ENCODE measurements at regions not wholly inside any gene's neighbourhood (a gene's known extent, or its start where the extent isn't known, plus 50 kb on each side); places are given as distances from the start of the nearest gene placed in this dataset.
"Not testable (repeated sequence)": the region's sequence is repeated elsewhere in the genome, so short reads cannot be mapped to it uniquely, and the experiment has no call there.

- H3F3A ChIP-seq (ENCODE audit: control insufficient read depth, insufficient read depth), result no peaks in the 10 kb centered on the region
- no peaks in the 10 kb centered on the region for H4K20me1 ChIP-seq (ENCODE audit: control insufficient read depth, insufficient read depth, low read depth, low read length)
- H3K36me3 ChIP-seq (ENCODE audit: control insufficient read depth, low read length), result no peaks in the 10 kb centered on the region
- no peaks in the 10 kb centered on the region for H3K4me1 ChIP-seq (ENCODE audit: control insufficient read depth, low read length)
- no peaks in the 10 kb centered on the region for H3K9me2 ChIP-seq (replicated peaks; ENCODE audit: control insufficient read depth, low read length)
- no peak overlapping the region for H3K4me3 ChIP-seq (ENCODE audit: low read length)
- H3K4me2 ChIP-seq (ENCODE audit: low read length), result no peak overlapping the region
- no peak overlapping the region for H3K27ac ChIP-seq (ENCODE audit: low read depth, low read length)
- no peaks in the 10 kb centered on the region for H3K79me2 ChIP-seq (ENCODE audit: control insufficient read depth, low read length)
- TF ChIP-seq, protein P1, sequence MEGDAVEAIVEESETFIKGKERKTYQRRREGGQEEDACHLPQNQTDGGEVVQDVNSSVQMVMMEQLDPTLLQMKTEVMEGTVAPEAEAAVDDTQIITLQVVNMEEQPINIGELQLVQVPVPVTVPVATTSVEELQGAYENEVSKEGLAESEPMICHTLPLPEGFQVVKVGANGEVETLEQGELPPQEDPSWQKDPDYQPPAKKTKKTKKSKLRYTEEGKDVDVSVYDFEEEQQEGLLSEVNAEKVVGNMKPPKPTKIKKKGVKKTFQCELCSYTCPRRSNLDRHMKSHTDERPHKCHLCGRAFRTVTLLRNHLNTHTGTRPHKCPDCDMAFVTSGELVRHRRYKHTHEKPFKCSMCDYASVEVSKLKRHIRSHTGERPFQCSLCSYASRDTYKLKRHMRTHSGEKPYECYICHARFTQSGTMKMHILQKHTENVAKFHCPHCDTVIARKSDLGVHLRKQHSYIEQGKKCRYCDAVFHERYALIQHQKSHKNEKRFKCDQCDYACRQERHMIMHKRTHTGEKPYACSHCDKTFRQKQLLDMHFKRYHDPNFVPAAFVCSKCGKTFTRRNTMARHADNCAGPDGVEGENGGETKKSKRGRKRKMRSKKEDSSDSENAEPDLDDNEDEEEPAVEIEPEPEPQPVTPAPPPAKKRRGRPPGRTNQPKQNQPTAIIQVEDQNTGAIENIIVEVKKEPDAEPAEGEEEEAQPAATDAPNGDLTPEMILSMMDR (IDR thresholded peaks at IDR 0.05; ENCODE audit: low read depth, low read length, poor library complexity, severe bottlenecking), result no peak
- TF ChIP-seq EZH2phosphoT487 (IDR thresholded peaks at IDR 0.05; ENCODE audit: borderline replicate concordance, low read length), result no peak
- H3K27me3 ChIP-seq (ENCODE audit: control insufficient read depth, low read length), result no peaks in the 10 kb centered on the region
- H3K9me3 ChIP-seq (ENCODE audit: control insufficient read depth, insufficient read depth, low read length), result no peaks in the 10 kb centered on the region; the same call in 1 of the 2 replicates
Measured at GRCh38 chr13:54706336-54706735, 1677.7 kb downstream of the OLFM4 start.

- H3K27ac ChIP-seq (ENCODE audit: low read depth, low read length), result no peak overlapping the region
Measured at GRCh38 chr13:54709546-54709945, 1680.9 kb downstream of the OLFM4 start.

GRCh38 chr13:54733639-54734038, 1705.0 kb downstream of the OLFM4 start:
- Histone ChIP-seq H3K4me1 (ENCODE audit: control insufficient read depth, low read length) (no peaks in the 10 kb centered on the region), H3K27me3 (ENCODE audit: control insufficient read depth, low read length) (no peaks in the 10 kb centered on the region), H3F3A (ENCODE audit: control insufficient read depth, insufficient read depth) (no peaks in the 10 kb centered on the region), H3K27ac (ENCODE audit: low read depth, low read length) (no peak overlapping the region), H3K9me2 (replicated peaks; ENCODE audit: control insufficient read depth, low read length) (no peaks in the 10 kb centered on the region), H3K4me2 (ENCODE audit: low read length) (no peak overlapping the region), H4K20me1 (ENCODE audit: control insufficient read depth, insufficient read depth, low read depth, low read length) (no peaks in the 10 kb centered on the region), H3K4me3 (ENCODE audit: low read length) (no peak overlapping the region), H3K36me3 (ENCODE audit: control insufficient read depth, low read length) (no peaks in the 10 kb centered on the region), H3K9me3 (ENCODE audit: control insufficient read depth, insufficient read depth, low read length) (peaks cover 4% of the 10 kb centered on the region; the same call in 1 of the 2 replicates), H3K79me2 (ENCODE audit: control insufficient read depth, low read length) (no peaks in the 10 kb centered on the region)
- TF ChIP-seq EZH2phosphoT487 (IDR thresholded peaks at IDR 0.05; ENCODE audit: borderline replicate concordance, low read length), result no peak
- TF ChIP-seq, protein P1 (IDR thresholded peaks at IDR 0.05; ENCODE audit: low read depth, low read length, poor library complexity, severe bottlenecking), result no peak

More at GRCh38 chr13:54709546-54709945, 1680.9 kb downstream of the OLFM4 start:
- Histone ChIP-seq H3K9me3 (ENCODE audit: control insufficient read depth, insufficient read depth, low read length) (no peaks in the 10 kb centered on the region; the same call in 1 of the 2 replicates), H3K36me3 (ENCODE audit: control insufficient read depth, low read length) (no peaks in the 10 kb centered on the region), H3K27me3 (ENCODE audit: control insufficient read depth, low read length) (no peaks in the 10 kb centered on the region), H3K4me3 (ENCODE audit: low read length) (no peak overlapping the region), H3K9me2 (replicated peaks; ENCODE audit: control insufficient read depth, low read length) (no peaks in the 10 kb centered on the region), H3K4me2 (ENCODE audit: low read length) (no peak overlapping the region), H4K20me1 (ENCODE audit: control insufficient read depth, insufficient read depth, low read depth, low read length) (no peaks in the 10 kb centered on the region), H3K4me1 (ENCODE audit: control insufficient read depth, low read length) (no peaks in the 10 kb centered on the region), H3K79me2 (ENCODE audit: control insufficient read depth, low read length) (no peaks in the 10 kb centered on the region), H3F3A (ENCODE audit: control insufficient read depth, insufficient read depth) (no peaks in the 10 kb centered on the region)
- TF ChIP-seq, protein P1 (IDR thresholded peaks at IDR 0.05; ENCODE audit: low read depth, low read length, poor library complexity, severe bottlenecking), result no peak
- TF ChIP-seq EZH2phosphoT487 (IDR thresholded peaks at IDR 0.05; ENCODE audit: borderline replicate concordance, low read length), result no peak

DNA sequence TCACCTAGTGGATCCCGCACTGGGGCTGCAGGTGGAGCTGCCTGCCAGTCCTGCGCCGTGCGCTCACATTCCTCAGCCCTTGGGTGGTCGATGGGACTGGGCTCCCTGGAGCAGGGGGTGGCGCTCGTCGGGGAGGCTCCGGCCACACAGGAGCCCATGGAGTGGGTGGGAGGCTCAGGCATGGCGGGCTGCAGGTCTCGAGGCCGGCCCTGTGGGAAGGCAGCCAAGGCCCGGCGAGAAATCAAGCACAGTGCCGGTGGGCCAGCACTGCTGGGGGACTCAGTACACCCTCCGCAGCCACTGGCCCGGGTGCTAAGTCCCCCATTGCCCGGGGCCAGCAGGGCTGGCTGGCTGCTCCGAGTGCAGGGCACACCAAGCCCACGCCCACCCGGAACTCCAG, 1708.6 kb downstream of the OLFM4 start:
- H3K9me2 ChIP-seq (replicated peaks; ENCODE audit: control insufficient read depth, low read length); H3K4me3 ChIP-seq (ENCODE audit: low read length); H4K20me1 ChIP-seq (ENCODE audit: control insufficient read depth, insufficient read depth, low read depth, low read length); H3K4me1 ChIP-seq (ENCODE audit: control insufficient read depth, low read length); H3K4me2 ChIP-seq (ENCODE audit: low read length); H3K27ac ChIP-seq (ENCODE audit: low read depth, low read length); H3K36me3 ChIP-seq (ENCODE audit: control insufficient read depth, low read length); H3K79me2 ChIP-seq (ENCODE audit: control insufficient read depth, low read length); H3F3A ChIP-seq (ENCODE audit: control insufficient read depth, insufficient read depth); H3K9me3 ChIP-seq (ENCODE audit: control insufficient read depth, insufficient read depth, low read length); H3K27me3 ChIP-seq (ENCODE audit: control insufficient read depth, low read length): not testable (repeated sequence)
